Neural progenitor cell (in vitro differentiated cells): ENCODE measurements at regions not wholly inside any gene's neighbourhood (a gene's known extent, or its start where the extent isn't known, plus 50 kb on each side); places are given as distances from the start of the nearest gene placed in this dataset.

Experiments used
- EZH2 ChIP-seq: fragments of 200-600 bp; sonication (generic); IDR thresholded peaks from 2 replicates; pipeline ENCODE4 v1.6.1; 2017; ENCODE audit warnings: antibody characterized with exemption, mild to moderate bottlenecking, moderate library complexity
- EZH2phosphoT487 ChIP-seq: fragments of 200-600 bp; sonication (generic); IDR thresholded peaks from 2 replicates; pipeline ENCODE4 v1.6.1; 2017; ENCODE audit warnings: antibody characterized with exemption
- TF ChIP-seq, protein P1 (sequence below): fragments of 200-600 bp; sonication (generic); IDR thresholded peaks from 2 replicates; pipeline ENCODE4 v1.5.1; 2017; ENCODE audit warnings: antibody characterized with exemption, mild to moderate bottlenecking

DNA sequence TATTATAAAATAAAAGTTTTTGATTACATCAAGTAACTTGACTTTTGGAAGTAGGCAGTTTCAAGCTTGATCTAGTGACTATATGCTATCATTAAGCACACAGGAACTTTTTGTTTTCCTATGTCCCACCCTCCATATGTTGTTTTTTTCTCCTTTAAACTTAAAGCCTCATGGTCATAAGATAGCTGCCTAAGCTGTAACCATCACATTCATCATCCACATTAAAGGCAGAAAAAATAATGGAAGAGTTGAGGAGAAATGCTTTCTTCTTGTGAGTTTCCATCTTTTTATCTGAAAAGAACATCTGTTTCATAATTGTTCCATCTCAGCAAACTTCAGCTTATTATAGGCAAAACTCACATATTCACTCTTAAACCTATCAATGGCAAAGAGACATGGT is 630.4 kb downstream of the STK39 start:
- TF ChIP-seq, protein P1, sequence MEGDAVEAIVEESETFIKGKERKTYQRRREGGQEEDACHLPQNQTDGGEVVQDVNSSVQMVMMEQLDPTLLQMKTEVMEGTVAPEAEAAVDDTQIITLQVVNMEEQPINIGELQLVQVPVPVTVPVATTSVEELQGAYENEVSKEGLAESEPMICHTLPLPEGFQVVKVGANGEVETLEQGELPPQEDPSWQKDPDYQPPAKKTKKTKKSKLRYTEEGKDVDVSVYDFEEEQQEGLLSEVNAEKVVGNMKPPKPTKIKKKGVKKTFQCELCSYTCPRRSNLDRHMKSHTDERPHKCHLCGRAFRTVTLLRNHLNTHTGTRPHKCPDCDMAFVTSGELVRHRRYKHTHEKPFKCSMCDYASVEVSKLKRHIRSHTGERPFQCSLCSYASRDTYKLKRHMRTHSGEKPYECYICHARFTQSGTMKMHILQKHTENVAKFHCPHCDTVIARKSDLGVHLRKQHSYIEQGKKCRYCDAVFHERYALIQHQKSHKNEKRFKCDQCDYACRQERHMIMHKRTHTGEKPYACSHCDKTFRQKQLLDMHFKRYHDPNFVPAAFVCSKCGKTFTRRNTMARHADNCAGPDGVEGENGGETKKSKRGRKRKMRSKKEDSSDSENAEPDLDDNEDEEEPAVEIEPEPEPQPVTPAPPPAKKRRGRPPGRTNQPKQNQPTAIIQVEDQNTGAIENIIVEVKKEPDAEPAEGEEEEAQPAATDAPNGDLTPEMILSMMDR = no peak
- no peak for TF ChIP-seq EZH2
- no peak for TF ChIP-seq EZH2phosphoT487
